PC-3 (cell line): ENCODE measurements at regions not wholly inside any gene's neighbourhood (a gene's known extent, or its start where the extent isn't known, plus 50 kb on each side); places are given as distances from the start of the nearest gene placed in this dataset.
A peak's percentile ranks its signal among the peaks of the same experiment; 100 is the strongest.

ENCODE experiments used
- ATAC-seq: fragments of 200-7000 bp; cut with Tn5 transposase; 2 replicates; pipeline ENCODE4 v1.9.1; 2020; ENCODE audit warnings: mild to moderate bottlenecking, moderate library complexity
- BruUV-seq: library from RNA; stranded (reverse); fragments of 400-500 nt; replicated peaks from 2 replicates; lab custom pipeline; 2021; lab: Mats Ljungman, UMichigan
- CTCF ChIA-PET: fragments of 300-600 bp; sonication (Branson Sonifier 250); formaldehyde crosslinking; loops from one replicate; lab custom pipeline; 2022; ENCODE audit warnings: antibody characterized with exemption; lab: Charles Lee
- POLR2A ChIA-PET: fragments of 300-600 bp; sonication (Branson Sonifier 250); formaldehyde crosslinking; loops from one replicate; lab custom pipeline; 2022; ENCODE audit warnings: antibody characterized with exemption; ENCODE audit not compliant: unreplicated experiment; lab: Charles Lee
- DNase-seq: peaks from one replicate; pipeline ENCODE4 v3.0.0-alpha.2; 2015
- H2AFZ ChIP-seq: fragments of 300-600 bp; sonication (generic); 2 replicates; pipeline ENCODE4 v1.6.0; 2016; ENCODE audit warnings: antibody characterized with exemption, low read length
- H3F3A ChIP-seq: fragments of 300-600 bp; sonication (generic); one replicate; pipeline ENCODE4 v1.6.0; 2017; ENCODE audit warnings: antibody characterized with exemption, low read length, control low read depth, mild to moderate bottlenecking; ENCODE audit not compliant: unreplicated experiment
- H3K27ac ChIP-seq: fragments of 300-600 bp; sonication (generic); 2 replicates; pipeline ENCODE4 v1.5.1; 2016; ENCODE audit warnings: mild to moderate bottlenecking, low read length
- H3K27me3 ChIP-seq: fragments of 300-600 bp; sonication (generic); 2 replicates; pipeline ENCODE4 v1.6.1; 2016; ENCODE audit warnings: low read length, mixed read lengths
- H3K36me3 ChIP-seq: fragments of 300-600 bp; sonication (generic); 2 replicates; pipeline ENCODE4 v1.6.1; 2016; ENCODE audit warnings: low read depth, mixed run types, low read length, mixed read lengths
- H3K4me1 ChIP-seq: fragments of 300-600 bp; sonication (generic); 2 replicates; pipeline ENCODE4 v1.5.1; 2016; ENCODE audit warnings: low read length; ENCODE audit not compliant: insufficient read depth
- H3K4me2 ChIP-seq: fragments of 300-600 bp; sonication (generic); 2 replicates; pipeline ENCODE4 v1.6.0; 2016; ENCODE audit warnings: low read length
- H3K4me3 ChIP-seq: fragments of 300-600 bp; sonication (generic); 2 replicates; pipeline ENCODE4 v1.5.1; 2016; ENCODE audit warnings: mild to moderate bottlenecking, low read length, mixed read lengths
- H3K79me2 ChIP-seq: fragments of 300-600 bp; sonication (generic); 2 replicates; pipeline ENCODE4 v1.6.1; 2017; ENCODE audit warnings: low read length, mixed read lengths
- H3K9ac ChIP-seq: fragments of 300-600 bp; sonication (generic); 2 replicates; pipeline ENCODE4 v1.6.0; 2016; ENCODE audit warnings: mild to moderate bottlenecking, low read length
- H3K9me2 ChIP-seq: fragments of 300-600 bp; sonication (generic); replicated peaks from 2 replicates; pipeline ENCODE4 v1.6.1; 2016; ENCODE audit warnings: mixed run types, low read length, mixed read lengths
- H3K9me3 ChIP-seq: fragments of 300-600 bp; sonication (generic); 2 replicates; pipeline ENCODE4 v1.6.1; 2016; ENCODE audit warnings: low read length, mixed read lengths
- H4K20me1 ChIP-seq: fragments of 300-600 bp; sonication (generic); 2 replicates; pipeline ENCODE4 v1.6.1; 2016; ENCODE audit warnings: low read length, mixed read lengths
- CTCF ChIP-seq: fragments of 300-600 bp; sonication (generic); conservative IDR thresholded peaks from 2 replicates; pipeline ENCODE4 v1.5.1; 2017; ENCODE audit warnings: antibody characterized with exemption, low read depth, mild to moderate bottlenecking, low read length
- EZH2 ChIP-seq: fragments of 300-600 bp; sonication (generic); IDR thresholded peaks from one replicate; pipeline ENCODE4 v1.6.1; 2017; ENCODE audit warnings: antibody characterized with exemption, mild to moderate bottlenecking, low read length; ENCODE audit not compliant: unreplicated experiment
- EZH2phosphoT487 ChIP-seq: fragments of 300-600 bp; sonication (generic); IDR thresholded peaks from 2 replicates; pipeline ENCODE4 v1.6.1; 2018; ENCODE audit warnings: mild to moderate bottlenecking, antibody characterized with exemption, low read length, borderline replicate concordance
- intact Hi-C: fragments of 100-400 bp; cut with micrococcal nuclease; formaldehyde crosslinking; loops from 2 replicates; pipeline ENCODE4 v1.9.0; 2023

DNA sequence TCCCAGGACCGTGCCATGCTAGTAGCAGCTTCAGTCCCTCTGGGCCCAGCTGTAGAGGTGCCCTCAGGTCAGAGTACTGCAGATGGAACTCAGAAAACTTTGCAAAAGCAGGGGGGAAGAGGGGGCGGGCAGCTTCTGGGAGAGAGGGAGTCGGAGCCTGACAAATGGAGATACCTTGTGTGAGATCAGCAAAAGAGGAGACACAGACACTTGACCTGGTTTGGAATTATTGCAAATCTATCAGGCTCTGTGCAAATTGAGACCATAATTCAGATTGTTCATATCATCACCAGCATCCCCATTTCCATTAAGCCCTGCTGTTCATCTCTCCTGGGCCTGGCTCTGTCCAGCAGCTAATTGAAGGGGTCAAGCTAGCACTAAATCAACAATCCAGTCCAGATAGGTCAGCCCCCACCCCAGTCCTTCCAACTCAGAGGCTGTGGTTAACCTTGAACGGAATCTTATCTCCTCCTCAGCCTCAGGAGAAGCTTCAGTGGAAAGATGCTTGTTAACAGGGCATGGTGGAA lies 292.6 kb upstream of the PLET1 start:
- Histone ChIP-seq H3K27ac (no peak overlapping the region), H3F3A (no peaks in the 10 kb centered on the region), H4K20me1 (no peaks in the 10 kb centered on the region), H3K79me2 (no peaks in the 10 kb centered on the region), H3K9ac (no peak overlapping the region), H3K4me1 (no peaks in the 10 kb centered on the region), H3K9me3 (no peaks in the 10 kb centered on the region), H3K4me3 (no peak overlapping the region), H3K27me3 (peaks cover 22% of the 10 kb centered on the region), H3K36me3 (no peaks in the 10 kb centered on the region), H2AFZ (no peak overlapping the region), H3K9me2 (no peaks in the 10 kb centered on the region), H3K4me2 (no peak overlapping the region)
- ChIA-PET CTCF (no interaction called here), POLR2A (no interaction called here)
- ATAC-seq (no peak), DNase-seq (no peak)
- intact Hi-C loops, result no loop called here
- TF ChIP-seq EZH2phosphoT487, result no peak
- no peak for TF ChIP-seq EZH2
- TF ChIP-seq CTCF, result no peak
- BruUV-seq, result no TSS peak

DNA sequence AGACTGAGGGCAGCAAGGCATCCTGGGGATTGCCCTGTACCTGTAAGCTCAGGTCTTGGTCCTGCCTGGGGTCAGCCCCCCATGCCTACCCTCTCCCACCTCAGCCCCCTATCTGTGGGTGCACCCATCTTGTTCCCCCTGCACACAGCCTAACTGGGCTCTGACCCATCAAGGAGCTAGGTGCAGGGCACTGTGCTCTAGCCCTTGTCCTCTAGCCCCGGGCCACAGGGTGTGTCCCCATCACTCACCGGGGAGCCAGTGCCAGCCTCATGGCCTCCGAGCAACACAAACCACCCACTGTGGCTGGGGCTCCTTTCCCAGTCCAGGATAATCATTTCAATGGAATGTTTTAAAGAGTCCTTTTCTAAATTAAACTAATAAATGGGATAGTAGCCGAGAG lies 293.9 kb upstream of the PLET1 start:
- intact Hi-C loops, result no loop called here
- H3K4me2 ChIP-seq, result no peak overlapping the region
- CTCF ChIA-PET, result no interaction called here

More for the DNA sequence above, 293.9 kb upstream of the PLET1 start:
- no peak overlapping the region for H3K4me3 ChIP-seq
- peaks cover 27% of the 10 kb centered on the region for H3K27me3 ChIP-seq
- H3K79me2 ChIP-seq, result no peaks in the 10 kb centered on the region
- no peaks in the 10 kb centered on the region for H4K20me1 ChIP-seq
- DNase-seq (peak; percentile 30), ATAC-seq (no peak)
- H3K9me3 ChIP-seq, result no peaks in the 10 kb centered on the region
- no peaks in the 10 kb centered on the region for H3K36me3 ChIP-seq
- H3K9me2 ChIP-seq, result no peaks in the 10 kb centered on the region
- no peak overlapping the region for H3K9ac ChIP-seq
- TF ChIP-seq EZH2phosphoT487, result no peak
- no peak for TF ChIP-seq CTCF
- TF ChIP-seq EZH2, result no peak
- BruUV-seq, result no TSS peak
- no peaks in the 10 kb centered on the region for H3F3A ChIP-seq
- POLR2A ChIA-PET, result no interaction called here
- no peaks in the 10 kb centered on the region for H3K4me1 ChIP-seq
- H3K27ac ChIP-seq, result no peak overlapping the region
- H2AFZ ChIP-seq, result no peak overlapping the region
